MM.1S (cell line): ENCODE measurements at regions not wholly inside any gene's neighbourhood (a gene's known extent, or its start where the extent isn't known, plus 50 kb on each side); places are given as distances from the start of the nearest gene placed in this dataset.

Source experiments
- EZH2 ChIP-seq: fragments of 300-600 bp; sonication (generic); optimal IDR thresholded peaks from 2 replicates; pipeline ENCODE3; 2017; ENCODE audit warnings: low read depth, mild to moderate bottlenecking, antibody characterized with exemption, low read length, mixed read lengths
- EZH2phosphoT487 ChIP-seq: fragments of 300-600 bp; sonication (generic); IDR thresholded peaks from 2 replicates; pipeline ENCODE4 v1.6.1; 2018; ENCODE audit warnings: antibody characterized with exemption, low read length
- TF ChIP-seq, protein P1 (sequence below): fragments of 300-600 bp; sonication (generic); IDR thresholded peaks from 2 replicates; pipeline ENCODE4 v1.5.1; 2016; ENCODE audit warnings: antibody characterized with exemption, low read length, mixed read lengths

- TF ChIP-seq, protein P1, sequence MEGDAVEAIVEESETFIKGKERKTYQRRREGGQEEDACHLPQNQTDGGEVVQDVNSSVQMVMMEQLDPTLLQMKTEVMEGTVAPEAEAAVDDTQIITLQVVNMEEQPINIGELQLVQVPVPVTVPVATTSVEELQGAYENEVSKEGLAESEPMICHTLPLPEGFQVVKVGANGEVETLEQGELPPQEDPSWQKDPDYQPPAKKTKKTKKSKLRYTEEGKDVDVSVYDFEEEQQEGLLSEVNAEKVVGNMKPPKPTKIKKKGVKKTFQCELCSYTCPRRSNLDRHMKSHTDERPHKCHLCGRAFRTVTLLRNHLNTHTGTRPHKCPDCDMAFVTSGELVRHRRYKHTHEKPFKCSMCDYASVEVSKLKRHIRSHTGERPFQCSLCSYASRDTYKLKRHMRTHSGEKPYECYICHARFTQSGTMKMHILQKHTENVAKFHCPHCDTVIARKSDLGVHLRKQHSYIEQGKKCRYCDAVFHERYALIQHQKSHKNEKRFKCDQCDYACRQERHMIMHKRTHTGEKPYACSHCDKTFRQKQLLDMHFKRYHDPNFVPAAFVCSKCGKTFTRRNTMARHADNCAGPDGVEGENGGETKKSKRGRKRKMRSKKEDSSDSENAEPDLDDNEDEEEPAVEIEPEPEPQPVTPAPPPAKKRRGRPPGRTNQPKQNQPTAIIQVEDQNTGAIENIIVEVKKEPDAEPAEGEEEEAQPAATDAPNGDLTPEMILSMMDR, result no peak
- no peak for TF ChIP-seq EZH2
- TF ChIP-seq EZH2phosphoT487, result no peak
Measured at GRCh38 chr6:24076011-24076410, 50.0 kb upstream of the NRSN1 start.
